Vagina (tissue), 2 donors: ENCODE measurements at regions not wholly inside any gene's neighbourhood (a gene's known extent, or its start where the extent isn't known, plus 50 kb on each side); places are given as distances from the start of the nearest gene placed in this dataset.

Source experiments
- POLR2A ChIP-seq, 2 donors: fragments of 450-650 bp; IDR thresholded peaks; one replicate each; pipeline ENCODE4 v1.6.1; 2017; ENCODE audit warnings: antibody characterized with exemption in 2 of 2, mild to moderate bottlenecking in 2 of 2, moderate library complexity in 2 of 2
- POLR2AphosphoS5 ChIP-seq, 2 donors: sonication (generic); formaldehyde crosslinking; IDR thresholded peaks; one replicate each; pipeline ENCODE4 v1.9.0; 2017; ENCODE audit warnings: antibody characterized with exemption in 2 of 2, mild to moderate bottlenecking in 2 of 2, low read depth in 1 of 2; ENCODE audit not compliant: insufficient read depth in 1 of 2
- TF ChIP-seq, protein P1 (sequence below), 3 experiments: fragments of 450-650 bp in 2 of 3; fragments of 200-600 bp in 1 of 3; sonication (generic) in 1 of 3; IDR thresholded peaks; one replicate each; pipeline ENCODE4 v1.5.1; 2017 to 2019; ENCODE audit warnings: antibody characterized with exemption in 3 of 3, mild to moderate bottlenecking in 2 of 3, moderate library complexity in 2 of 3

DNA sequence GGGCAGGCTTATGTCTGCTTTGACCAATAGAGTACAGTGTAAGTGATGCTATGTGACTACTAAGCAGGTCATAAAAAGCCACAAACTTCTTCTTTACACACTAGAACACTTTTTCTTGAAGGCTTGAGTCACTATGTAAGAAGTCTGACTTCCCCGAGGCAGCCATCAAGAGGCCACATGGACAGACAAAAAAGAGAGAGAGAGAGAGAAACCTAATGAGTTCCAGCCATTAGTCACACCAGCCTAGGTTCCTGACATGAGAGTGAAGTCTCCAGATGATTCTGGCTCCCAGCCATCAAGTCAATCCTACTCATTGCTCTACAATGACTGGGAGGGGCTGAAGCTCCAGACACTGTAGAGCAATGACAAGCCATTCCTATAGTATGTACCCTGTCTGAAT, 101.4 kb downstream of the LHX9 start:
- TF ChIP-seq POLR2A (IDR thresholded peaks at IDR 0.05), result no peak
- TF ChIP-seq, protein P1, sequence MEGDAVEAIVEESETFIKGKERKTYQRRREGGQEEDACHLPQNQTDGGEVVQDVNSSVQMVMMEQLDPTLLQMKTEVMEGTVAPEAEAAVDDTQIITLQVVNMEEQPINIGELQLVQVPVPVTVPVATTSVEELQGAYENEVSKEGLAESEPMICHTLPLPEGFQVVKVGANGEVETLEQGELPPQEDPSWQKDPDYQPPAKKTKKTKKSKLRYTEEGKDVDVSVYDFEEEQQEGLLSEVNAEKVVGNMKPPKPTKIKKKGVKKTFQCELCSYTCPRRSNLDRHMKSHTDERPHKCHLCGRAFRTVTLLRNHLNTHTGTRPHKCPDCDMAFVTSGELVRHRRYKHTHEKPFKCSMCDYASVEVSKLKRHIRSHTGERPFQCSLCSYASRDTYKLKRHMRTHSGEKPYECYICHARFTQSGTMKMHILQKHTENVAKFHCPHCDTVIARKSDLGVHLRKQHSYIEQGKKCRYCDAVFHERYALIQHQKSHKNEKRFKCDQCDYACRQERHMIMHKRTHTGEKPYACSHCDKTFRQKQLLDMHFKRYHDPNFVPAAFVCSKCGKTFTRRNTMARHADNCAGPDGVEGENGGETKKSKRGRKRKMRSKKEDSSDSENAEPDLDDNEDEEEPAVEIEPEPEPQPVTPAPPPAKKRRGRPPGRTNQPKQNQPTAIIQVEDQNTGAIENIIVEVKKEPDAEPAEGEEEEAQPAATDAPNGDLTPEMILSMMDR (IDR thresholded peaks at IDR 0.05), result no peak
- TF ChIP-seq POLR2AphosphoS5 (IDR thresholded peaks at IDR 0.05; ENCODE audit: insufficient read depth in 1 of 2, low read depth in 1 of 2), result no peak
